ENCODE measurements at regions not wholly inside any gene's neighbourhood (a gene's known extent, or its start where the extent isn't known, plus 50 kb on each side); places are given as distances from the start of the nearest gene placed in this dataset.

GRCh38 chr3:147161833-147162232 lies 244.5 kb downstream of the ZIC4 start:
- no TSS peak for BruUV-seq (replicated peaks)
- H3K4me3 ChIP-seq (ENCODE audit: low read length), result no peak overlapping the region
- no peaks in the 10 kb centered on the region for H3K36me3 ChIP-seq (ENCODE audit: low read depth, low read length)
- H3K79me2 ChIP-seq (ENCODE audit: low read length), result no peaks in the 10 kb centered on the region
- no peaks in the 10 kb centered on the region for H3K9me3 ChIP-seq (ENCODE audit: low read length)
- no peak for TF ChIP-seq EZH2phosphoT487 (IDR thresholded peaks at IDR 0.05; ENCODE audit: borderline replicate concordance, low read length)
- TF ChIP-seq EZH2 (IDR thresholded peaks at IDR 0.05; ENCODE audit: low read length, unreplicated experiment), result no peak
- TF ChIP-seq CTCF (conservative IDR thresholded peaks at IDR 0.05; ENCODE audit: low read depth, low read length), result no peak
- H3K4me2 ChIP-seq (ENCODE audit: low read length), result no peak overlapping the region
- H3K27me3 ChIP-seq (ENCODE audit: low read length), result peaks cover 21% of the 10 kb centered on the region
- no peak overlapping the region for H2AFZ ChIP-seq (ENCODE audit: low read length)
- intact Hi-C loops (cut with micrococcal nuclease), result no loop called here
- no peak overlapping the region for H3K27ac ChIP-seq (ENCODE audit: low read length)
- H3F3A ChIP-seq (ENCODE audit: low read length, unreplicated experiment), result no peaks in the 10 kb centered on the region
- ChIA-PET CTCF (no interaction called here), POLR2A (ENCODE audit: unreplicated experiment) (no interaction called here)
- DNase-seq, result no peak
- H4K20me1 ChIP-seq (ENCODE audit: low read length), result no peaks in the 10 kb centered on the region
- H3K4me1 ChIP-seq (ENCODE audit: insufficient read depth, low read length), result no peaks in the 10 kb centered on the region
- ATAC-seq, result no peak
- no peak overlapping the region for H3K9ac ChIP-seq (ENCODE audit: low read length)
- no peaks in the 10 kb centered on the region for H3K9me2 ChIP-seq (replicated peaks; ENCODE audit: low read length)

GRCh38 chr3:147160984-147161383 lies 245.4 kb downstream of the ZIC4 start:
- intact Hi-C loops (cut with micrococcal nuclease), result no loop called here
- POLR2A ChIA-PET (ENCODE audit: unreplicated experiment), result no interaction called here
- no peak overlapping the region for H3K9ac ChIP-seq (ENCODE audit: low read length)
- no peak for TF ChIP-seq EZH2 (IDR thresholded peaks at IDR 0.05; ENCODE audit: low read length, unreplicated experiment)
- no peak for TF ChIP-seq CTCF (conservative IDR thresholded peaks at IDR 0.05; ENCODE audit: low read depth, low read length)
- no peak for TF ChIP-seq EZH2phosphoT487 (IDR thresholded peaks at IDR 0.05; ENCODE audit: borderline replicate concordance, low read length)
- H3K4me1 ChIP-seq (ENCODE audit: insufficient read depth, low read length), result no peaks in the 10 kb centered on the region
- H3K4me2 ChIP-seq (ENCODE audit: low read length), result no peak overlapping the region
- H3F3A ChIP-seq (ENCODE audit: low read length, unreplicated experiment), result no peaks in the 10 kb centered on the region
- H3K27me3 ChIP-seq (ENCODE audit: low read length), result peaks cover 14% of the 10 kb centered on the region
- no TSS peak for BruUV-seq (replicated peaks)
- no peaks in the 10 kb centered on the region for H3K79me2 ChIP-seq (ENCODE audit: low read length)
- H3K9me2 ChIP-seq (replicated peaks; ENCODE audit: low read length), result no peaks in the 10 kb centered on the region
- H4K20me1 ChIP-seq (ENCODE audit: low read length), result no peaks in the 10 kb centered on the region
- H2AFZ ChIP-seq (ENCODE audit: low read length), result no peak overlapping the region
- DNase-seq, result no peak
- H3K9me3 ChIP-seq (ENCODE audit: low read length), result no peaks in the 10 kb centered on the region
- H3K4me3 ChIP-seq (ENCODE audit: low read length), result no peak overlapping the region
- no peaks in the 10 kb centered on the region for H3K36me3 ChIP-seq (ENCODE audit: low read depth, low read length)
- no peak overlapping the region for H3K27ac ChIP-seq (ENCODE audit: low read length)
- ATAC-seq, result no peak
- CTCF ChIA-PET, result no interaction called here

GRCh38 chr3:147159141-147159540 lies 247.2 kb downstream of the ZIC4 start:
- H4K20me1 ChIP-seq (ENCODE audit: low read length), result no peaks in the 10 kb centered on the region
- POLR2A ChIA-PET (ENCODE audit: unreplicated experiment), result no interaction called here

More at GRCh38 chr3:147159141-147159540, 247.2 kb downstream of the ZIC4 start:
- Histone ChIP-seq H3K9me3 (ENCODE audit: low read length) (no peaks in the 10 kb centered on the region), H3K27ac (ENCODE audit: low read length) (no peak overlapping the region), H3K4me1 (ENCODE audit: insufficient read depth, low read length) (no peaks in the 10 kb centered on the region), H3K27me3 (ENCODE audit: low read length) (peaks cover 5% of the 10 kb centered on the region), H3K9me2 (replicated peaks; ENCODE audit: low read length) (no peaks in the 10 kb centered on the region), H2AFZ (ENCODE audit: low read length) (no peak overlapping the region), H3K36me3 (ENCODE audit: low read depth, low read length) (no peaks in the 10 kb centered on the region), H3K79me2 (ENCODE audit: low read length) (no peaks in the 10 kb centered on the region), H3K4me3 (ENCODE audit: low read length) (no peak overlapping the region), H3K9ac (ENCODE audit: low read length) (no peak overlapping the region), H3F3A (ENCODE audit: low read length, unreplicated experiment) (no peaks in the 10 kb centered on the region), H3K4me2 (ENCODE audit: low read length) (no peak overlapping the region)
- ATAC-seq (no peak), DNase-seq (no peak)
- intact Hi-C loops (cut with micrococcal nuclease), result no loop called here
- no TSS peak for BruUV-seq (replicated peaks)
- CTCF ChIA-PET, result no interaction called here
- TF ChIP-seq EZH2 (IDR thresholded peaks at IDR 0.05; ENCODE audit: low read length, unreplicated experiment), result no peak
- no peak for TF ChIP-seq EZH2phosphoT487 (IDR thresholded peaks at IDR 0.05; ENCODE audit: borderline replicate concordance, low read length)
- TF ChIP-seq CTCF (conservative IDR thresholded peaks at IDR 0.05; ENCODE audit: low read depth, low read length), result no peak
